ENCODE measurements at regions not wholly inside any gene's neighbourhood (a gene's known extent, or its start where the extent isn't known, plus 50 kb on each side); places are given as distances from the start of the nearest gene placed in this dataset.

DNA sequence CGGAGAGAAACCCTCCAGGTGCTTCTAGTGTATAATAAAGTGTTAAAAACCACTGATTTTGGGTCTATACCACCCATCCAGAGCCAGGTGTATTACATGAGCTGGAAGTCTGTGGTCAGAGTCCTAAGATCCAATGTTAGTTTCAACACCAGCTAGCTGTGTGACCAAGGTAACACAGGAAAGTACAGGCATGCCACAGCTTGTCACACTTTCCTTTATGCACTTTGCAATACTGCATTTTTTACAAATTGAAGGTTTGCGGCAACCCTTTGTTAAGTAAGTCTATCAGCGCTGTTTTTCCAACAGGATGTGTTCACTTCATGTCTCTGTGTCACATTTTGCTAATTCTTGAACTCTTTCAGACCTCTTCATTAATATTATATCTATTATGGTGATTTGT is 201.3 kb upstream of the PRICKLE2 start:
- peaks cover 6% of the 10 kb centered on the region for H3K27me3 ChIP-seq (ENCODE audit: low read depth)
- no peaks in the 10 kb centered on the region for H3K9me3 ChIP-seq
- H3K4me1 ChIP-seq, result no peaks in the 10 kb centered on the region
- in situ Hi-C loops (cut with MboI; ENCODE audit: low sequenced_read_pairs), result no loop called here
- no peaks in the 10 kb centered on the region for H3K36me3 ChIP-seq (replicated peaks)
- H3K4me3 ChIP-seq, result no peak overlapping the region
- no peak for DNase-seq (ENCODE audit: low spot score in 2 of 2)

DNA sequence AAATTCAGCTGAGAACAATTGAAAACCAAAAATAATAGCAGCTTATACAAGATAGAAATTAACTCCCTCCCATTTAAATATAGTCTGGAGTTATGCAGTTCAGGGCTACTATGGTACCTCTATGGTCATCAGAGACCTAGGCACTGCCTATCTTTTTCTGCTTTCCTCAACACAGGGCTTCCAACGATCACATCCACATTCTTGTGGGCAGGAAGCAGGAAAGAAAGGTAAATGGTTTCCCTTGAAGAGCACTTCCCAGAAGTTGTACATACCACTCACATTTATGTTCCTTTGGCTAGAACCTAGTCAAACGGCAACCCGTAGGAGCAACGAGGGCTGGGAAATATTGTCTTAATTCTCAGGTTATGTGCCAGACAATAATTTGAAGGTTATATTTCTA is 197.7 kb upstream of the PRICKLE2 start:
- no peak for DNase-seq (ENCODE audit: low spot score in 2 of 2)
- no peak overlapping the region for H3K4me3 ChIP-seq
- peaks cover 2% of the 10 kb centered on the region; the same call in 1 of the 2 replicates for H3K4me1 ChIP-seq
- peaks cover 6% of the 10 kb centered on the region for H3K27me3 ChIP-seq (ENCODE audit: low read depth)
- no peaks in the 10 kb centered on the region for H3K36me3 ChIP-seq (replicated peaks)
- in situ Hi-C loops (cut with MboI; ENCODE audit: low sequenced_read_pairs), result no loop called here
- H3K9me3 ChIP-seq, result no peaks in the 10 kb centered on the region

DNA sequence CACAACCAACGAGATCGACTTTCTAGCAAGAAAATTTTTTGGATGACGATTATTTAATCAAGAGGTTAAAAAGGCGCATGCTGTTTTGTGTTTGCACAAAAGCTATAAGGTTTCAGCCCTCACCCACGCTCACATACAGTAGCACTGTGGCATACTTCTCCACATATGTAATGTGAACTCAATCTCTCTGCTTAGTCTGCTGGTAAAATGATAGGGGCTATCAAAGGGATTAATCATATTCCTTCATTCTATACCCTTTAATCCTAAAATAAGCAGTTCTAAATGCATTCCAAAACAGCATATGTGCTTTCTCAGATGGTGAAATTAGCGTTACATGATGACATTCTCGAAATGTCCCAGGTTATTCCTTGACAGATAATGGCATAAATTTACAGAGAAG is 196.9 kb upstream of the PRICKLE2 start:
- Histone ChIP-seq H3K36me3 (replicated peaks) (no peaks in the 10 kb centered on the region), H3K27me3 (ENCODE audit: low read depth) (peaks cover 6% of the 10 kb centered on the region), H3K4me1 (peaks cover 6% of the 10 kb centered on the region; the same call in 1 of the 2 replicates), H3K9me3 (no peaks in the 10 kb centered on the region), H3K4me3 (no peak overlapping the region)
- in situ Hi-C loops (cut with MboI; ENCODE audit: low sequenced_read_pairs), result no loop called here
- no peak for DNase-seq (ENCODE audit: low spot score in 2 of 2)

DNA sequence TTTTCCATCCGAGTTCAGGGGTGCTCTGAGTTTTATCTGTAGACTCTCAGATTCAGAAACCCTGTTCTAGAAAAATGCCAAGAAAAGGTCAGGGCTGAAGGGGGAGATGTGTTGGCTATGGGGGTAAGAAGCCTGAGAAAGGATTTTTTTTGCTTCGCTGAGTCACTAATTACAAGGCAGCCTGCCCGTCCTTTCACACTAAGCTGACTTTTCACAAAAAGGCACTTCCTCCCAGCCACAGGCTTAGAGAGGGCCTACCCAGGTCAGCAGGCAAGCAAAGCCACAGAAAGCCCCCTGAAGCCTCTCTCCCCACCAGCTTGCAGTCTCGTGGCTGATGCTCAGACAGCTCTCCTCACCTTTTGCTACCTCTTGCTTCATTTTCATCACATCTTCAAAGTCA is 192.6 kb upstream of the PRICKLE2 start:
- peaks cover 6% of the 10 kb centered on the region; the same call in 1 of the 2 replicates for H3K4me1 ChIP-seq
- no peaks in the 10 kb centered on the region for H3K9me3 ChIP-seq
- in situ Hi-C loops (cut with MboI; ENCODE audit: low sequenced_read_pairs), result no loop called here
- peak; percentile 28 to 37 for DNase-seq (ENCODE audit: low spot score in 2 of 2)
- no peaks in the 10 kb centered on the region for H3K36me3 ChIP-seq (replicated peaks)
- H3K27me3 ChIP-seq (ENCODE audit: low read depth), result no peaks in the 10 kb centered on the region; the same call in 1 of the 2 replicates
- H3K4me3 ChIP-seq, result no peak overlapping the region

DNA sequence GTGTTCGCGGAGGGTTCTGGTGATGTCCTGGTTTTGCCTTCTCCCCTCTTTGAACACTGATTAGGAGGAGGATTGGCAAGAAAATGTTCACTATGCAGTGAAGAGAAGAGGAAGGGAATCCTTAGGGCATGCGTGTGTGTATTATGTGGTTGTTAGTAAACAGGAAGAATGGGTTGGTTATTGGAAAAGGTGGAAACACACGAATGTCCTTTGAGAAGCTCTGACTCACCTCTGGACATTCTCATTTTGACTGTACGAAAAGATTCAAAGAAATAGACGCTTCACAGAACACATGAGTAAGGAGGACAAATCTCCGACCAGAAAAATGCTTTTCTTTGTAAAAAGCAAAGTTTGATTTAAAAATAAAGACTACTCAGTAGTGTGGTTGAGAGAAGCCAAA is 188.8 kb upstream of the PRICKLE2 start:
- Histone ChIP-seq H3K4me1 (peaks cover 6% of the 10 kb centered on the region; the same call in 1 of the 2 replicates), H3K27me3 (ENCODE audit: low read depth) (no peaks in the 10 kb centered on the region), H3K36me3 (replicated peaks) (no peaks in the 10 kb centered on the region), H3K4me3 (no peak overlapping the region), H3K9me3 (no peaks in the 10 kb centered on the region)
- in situ Hi-C loops (cut with MboI; ENCODE audit: low sequenced_read_pairs), result no loop called here
- no peak for DNase-seq (ENCODE audit: low spot score in 2 of 2)

DNA sequence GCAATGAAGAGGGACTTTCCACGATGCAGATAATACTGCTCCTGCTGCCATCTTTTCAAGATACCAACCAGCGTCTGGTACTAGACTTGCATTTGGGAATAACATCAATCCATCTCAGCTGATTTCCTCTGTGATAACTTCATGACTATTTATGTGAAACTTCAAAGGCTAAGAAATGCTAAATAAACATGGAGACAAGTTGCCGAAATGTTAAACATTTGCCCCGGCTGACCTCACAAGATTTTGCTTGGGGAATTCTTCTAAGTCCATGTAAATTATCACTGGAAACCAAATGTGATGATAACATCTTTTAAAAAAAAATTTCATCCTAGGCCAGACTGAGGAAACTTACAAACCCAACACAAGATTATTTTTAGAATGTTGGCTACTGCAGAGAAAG is 185.8 kb upstream of the PRICKLE2 start:
- in situ Hi-C loops (cut with MboI; ENCODE audit: low sequenced_read_pairs), result no loop called here
- no peaks in the 10 kb centered on the region for H3K36me3 ChIP-seq (replicated peaks)
- H3K4me3 ChIP-seq, result no peak overlapping the region
- no peak for DNase-seq (ENCODE audit: low spot score in 2 of 2)
- H3K27me3 ChIP-seq (ENCODE audit: low read depth), result peaks cover 3% of the 10 kb centered on the region; the same call in 1 of the 2 replicates
- no peaks in the 10 kb centered on the region for H3K4me1 ChIP-seq
- no peaks in the 10 kb centered on the region for H3K9me3 ChIP-seq

DNA sequence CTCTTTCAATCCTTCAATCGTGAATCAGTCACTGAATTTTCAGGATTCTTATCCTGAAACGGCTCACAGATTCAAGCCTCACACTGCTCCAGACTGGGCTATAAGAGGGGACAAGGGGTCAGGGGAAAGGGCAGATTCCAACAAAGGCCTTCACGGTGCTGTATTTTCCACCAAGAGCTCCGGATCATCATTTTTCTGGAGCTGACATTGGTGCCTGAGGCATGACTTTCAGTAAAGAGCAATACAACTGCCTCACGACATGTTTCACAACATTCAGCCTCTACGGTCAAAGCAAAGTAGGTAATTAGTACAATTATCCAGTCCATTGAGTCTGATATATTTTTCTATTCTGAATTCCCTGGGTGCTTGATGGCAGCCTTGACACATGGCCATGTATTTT is 185.0 kb upstream of the PRICKLE2 start:
- H3K36me3 ChIP-seq (replicated peaks), result no peaks in the 10 kb centered on the region
- no peaks in the 10 kb centered on the region for H3K4me1 ChIP-seq
- no peak for DNase-seq (ENCODE audit: low spot score in 2 of 2)
- in situ Hi-C loops (cut with MboI; ENCODE audit: low sequenced_read_pairs), result no loop called here
- H3K9me3 ChIP-seq, result no peaks in the 10 kb centered on the region
- H3K27me3 ChIP-seq (ENCODE audit: low read depth), result peaks cover 6% of the 10 kb centered on the region; the same call in 1 of the 2 replicates
- no peak overlapping the region for H3K4me3 ChIP-seq

DNA sequence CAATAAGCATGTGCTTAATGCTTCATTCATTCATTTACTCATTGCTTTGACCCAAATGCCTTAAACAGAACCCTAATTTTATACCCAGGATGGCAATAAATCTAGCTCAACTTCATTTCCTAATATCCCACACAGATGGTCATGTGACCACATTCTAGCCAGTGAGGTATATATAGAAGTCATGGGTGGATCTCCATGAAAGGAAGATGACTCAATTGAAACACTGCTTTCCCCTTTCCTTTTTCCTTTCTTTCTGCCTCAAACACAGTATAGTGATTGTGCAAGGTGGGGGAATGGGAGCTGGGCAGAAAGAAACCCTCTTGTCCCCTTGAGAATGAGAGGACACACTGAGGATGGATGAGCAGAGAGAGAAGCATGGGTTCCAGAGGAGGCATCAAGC is 183.5 kb upstream of the PRICKLE2 start:
- Histone ChIP-seq H3K36me3 (replicated peaks) (no peaks in the 10 kb centered on the region), H3K27me3 (ENCODE audit: low read depth) (peaks cover 6% of the 10 kb centered on the region; the same call in 1 of the 2 replicates), H3K4me1 (no peaks in the 10 kb centered on the region), H3K4me3 (no peak overlapping the region), H3K9me3 (no peaks in the 10 kb centered on the region)
- in situ Hi-C loops (cut with MboI; ENCODE audit: low sequenced_read_pairs), result loop anchor here (10.0 kb wide), 1 partner anchor 384 kb away; the partner anchor contains the start of gene PSMD6
- no peak for DNase-seq (ENCODE audit: low spot score in 2 of 2)

DNA sequence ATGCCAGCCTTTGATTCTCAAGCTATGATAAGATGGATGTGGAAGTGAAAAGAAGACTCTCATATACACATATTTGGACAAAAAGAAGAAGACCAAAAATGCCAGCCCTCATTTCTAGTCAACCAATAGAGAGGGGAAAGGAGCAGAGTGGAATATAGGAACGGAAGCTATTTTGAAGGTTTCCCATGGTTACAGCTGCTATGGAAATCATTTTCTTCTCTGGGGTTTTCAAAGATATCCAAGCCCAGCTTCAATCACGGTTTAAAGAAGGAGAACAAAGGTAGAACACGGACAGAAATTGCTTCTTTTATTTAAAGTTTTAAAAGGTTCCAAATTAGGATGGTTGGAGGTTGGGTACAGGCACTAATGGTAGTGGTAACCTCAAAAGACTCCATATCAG is 181.0 kb upstream of the PRICKLE2 start:
- Histone ChIP-seq H3K4me3 (no peak overlapping the region), H3K4me1 (no peaks in the 10 kb centered on the region), H3K36me3 (replicated peaks) (no peaks in the 10 kb centered on the region), H3K27me3 (ENCODE audit: low read depth) (peaks cover 6% of the 10 kb centered on the region; the same call in 1 of the 2 replicates), H3K9me3 (no peaks in the 10 kb centered on the region)
- in situ Hi-C loops (cut with MboI; ENCODE audit: low sequenced_read_pairs), result loop anchor here (10.0 kb wide), 1 partner anchor 381 kb away; the partner anchor contains the start of gene PSMD6
- no peak for DNase-seq (ENCODE audit: low spot score in 2 of 2)

DNA sequence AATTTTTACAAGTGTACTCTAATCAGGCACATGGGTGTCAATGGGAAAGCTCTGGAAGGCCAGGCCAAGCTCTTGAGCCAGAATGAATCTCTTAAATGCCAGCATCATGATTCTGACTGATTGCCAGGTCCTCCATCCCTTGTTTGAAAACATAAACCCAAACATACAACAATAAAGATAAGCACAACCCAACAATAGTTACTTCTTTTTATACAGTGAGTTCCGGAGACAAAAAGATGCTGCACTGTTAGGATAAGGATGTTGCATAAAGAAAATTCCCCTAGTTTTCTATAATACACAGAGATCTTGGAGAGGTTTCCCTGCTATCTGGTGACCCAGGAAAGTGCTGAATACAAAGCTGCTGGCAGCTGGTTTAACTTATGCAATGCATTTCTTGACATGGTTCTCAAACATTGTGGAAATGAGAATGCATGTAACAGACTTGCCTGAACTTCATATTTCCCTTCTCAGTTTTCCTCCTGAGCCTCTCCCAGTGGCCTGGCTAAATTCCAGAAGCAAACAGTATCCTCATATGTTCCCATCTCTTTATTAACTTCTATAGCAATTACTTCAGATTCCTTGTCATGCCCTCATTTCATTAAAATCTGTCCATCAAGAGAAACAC is 180.1 kb upstream of the PRICKLE2 start:
- Histone ChIP-seq H3K9me3 (no peaks in the 10 kb centered on the region), H3K36me3 (replicated peaks) (no peaks in the 10 kb centered on the region), H3K4me3 (no peak overlapping the region), H3K27me3 (ENCODE audit: low read depth) (peaks cover 6% of the 10 kb centered on the region; the same call in 1 of the 2 replicates), H3K4me1 (no peaks in the 10 kb centered on the region)
- no peak for DNase-seq (ENCODE audit: low spot score in 2 of 2)
- in situ Hi-C loops (cut with MboI; ENCODE audit: low sequenced_read_pairs), result loop anchor here (10.0 kb wide), 1 partner anchor 381 kb away; the partner anchor contains the start of gene PSMD6

DNA sequence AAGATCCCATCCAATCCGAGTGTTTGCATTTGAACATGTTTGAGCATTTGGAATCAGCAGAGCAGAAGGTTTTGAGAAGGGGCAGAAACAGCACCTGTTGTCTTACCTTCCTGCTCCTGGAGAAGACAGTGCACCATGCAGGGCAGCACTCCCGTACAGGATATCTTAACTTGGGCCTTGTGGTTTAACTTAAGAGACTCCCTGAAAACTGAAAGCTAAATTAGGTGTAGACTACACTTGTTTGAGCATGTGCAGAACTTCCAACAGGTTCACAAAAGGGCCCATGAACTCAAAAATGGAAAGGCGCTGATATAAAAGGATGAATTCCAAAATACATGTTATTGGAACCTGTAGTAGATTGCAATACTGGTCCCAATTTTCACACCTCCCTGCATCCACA is 175.4 kb upstream of the PRICKLE2 start:
- Histone ChIP-seq H3K27me3 (ENCODE audit: low read depth) (0 out of 2 replicates have a peak, but pooled peaks cover 2% of the 10 kb centered on the region), H3K4me3 (no peak overlapping the region), H3K9me3 (no peaks in the 10 kb centered on the region), H3K4me1 (no peaks in the 10 kb centered on the region; the same call in 1 of the 2 replicates), H3K36me3 (replicated peaks) (no peaks in the 10 kb centered on the region)
- in situ Hi-C loops (cut with MboI; ENCODE audit: low sequenced_read_pairs), result loop anchor here (10.0 kb wide), 1 partner anchor 376 kb away; the partner anchor contains the start of gene PSMD6
- no peak for DNase-seq (ENCODE audit: low spot score in 2 of 2)

DNA sequence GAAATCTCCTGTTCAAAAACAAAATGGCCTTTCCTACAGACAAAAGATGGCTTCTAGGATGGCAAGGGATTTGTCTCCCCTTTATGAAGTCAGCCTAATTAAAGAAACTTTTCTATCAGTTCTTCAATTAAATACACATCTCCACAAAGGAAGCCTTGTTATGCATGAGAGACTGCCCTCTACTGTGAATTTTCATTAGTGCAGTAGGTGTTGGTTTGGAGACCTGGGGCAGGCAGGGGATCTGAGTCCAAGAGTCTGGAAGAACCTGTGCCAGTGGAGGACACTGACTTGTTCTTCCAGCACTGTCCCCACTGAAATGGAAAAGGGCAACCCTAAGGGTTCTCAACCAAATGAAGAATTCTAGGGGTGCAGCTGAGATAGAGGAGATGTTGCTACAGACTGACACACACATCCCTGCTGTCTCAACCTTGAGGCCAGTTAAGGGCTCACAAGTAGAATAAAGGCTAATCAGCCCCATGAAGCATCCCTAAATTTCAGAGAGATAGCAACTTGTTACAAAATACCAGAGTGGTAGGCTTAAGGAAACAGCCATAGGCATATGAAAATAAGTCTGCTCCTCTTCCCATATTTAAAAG is 174.0 kb upstream of the PRICKLE2 start:
- DNase-seq (ENCODE audit: low spot score in 2 of 2), result peak; percentile 34 to 59
- in situ Hi-C loops (cut with MboI; ENCODE audit: low sequenced_read_pairs), result no loop called here
- Histone ChIP-seq H3K27me3 (ENCODE audit: low read depth) (no peaks in the 10 kb centered on the region), H3K36me3 (replicated peaks) (no peaks in the 10 kb centered on the region), H3K4me1 (no peaks in the 10 kb centered on the region; the same call in 1 of the 2 replicates), H3K4me3 (no peak overlapping the region), H3K9me3 (no peaks in the 10 kb centered on the region)

DNA sequence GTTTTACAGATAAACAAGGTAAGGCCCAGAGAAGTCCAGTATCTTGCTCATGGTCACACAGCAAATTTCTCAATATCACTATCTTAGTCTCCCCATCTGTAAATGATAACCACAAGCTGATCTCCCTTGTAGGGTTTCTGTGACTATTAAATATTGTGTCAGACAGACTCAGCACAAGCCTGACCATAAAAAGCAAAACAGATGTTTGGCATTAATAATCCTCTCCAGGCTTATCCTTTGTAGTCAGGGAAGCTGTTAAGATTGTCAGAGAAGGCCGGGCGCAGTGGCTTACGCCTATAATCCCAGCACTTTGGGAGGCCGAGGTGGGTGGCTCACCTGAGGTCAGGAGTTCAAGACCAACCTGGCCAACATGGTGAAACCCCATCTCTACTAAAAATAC is 173.2 kb upstream of the PRICKLE2 start:
- Histone ChIP-seq H3K4me3 (no peak overlapping the region), H3K9me3 (no peaks in the 10 kb centered on the region), H3K4me1 (no peaks in the 10 kb centered on the region; the same call in 1 of the 2 replicates), H3K27me3 (ENCODE audit: low read depth) (no peaks in the 10 kb centered on the region), H3K36me3 (replicated peaks) (no peaks in the 10 kb centered on the region)
- in situ Hi-C loops (cut with MboI; ENCODE audit: low sequenced_read_pairs), result no loop called here
- no peak for DNase-seq (ENCODE audit: low spot score in 2 of 2)

DNA sequence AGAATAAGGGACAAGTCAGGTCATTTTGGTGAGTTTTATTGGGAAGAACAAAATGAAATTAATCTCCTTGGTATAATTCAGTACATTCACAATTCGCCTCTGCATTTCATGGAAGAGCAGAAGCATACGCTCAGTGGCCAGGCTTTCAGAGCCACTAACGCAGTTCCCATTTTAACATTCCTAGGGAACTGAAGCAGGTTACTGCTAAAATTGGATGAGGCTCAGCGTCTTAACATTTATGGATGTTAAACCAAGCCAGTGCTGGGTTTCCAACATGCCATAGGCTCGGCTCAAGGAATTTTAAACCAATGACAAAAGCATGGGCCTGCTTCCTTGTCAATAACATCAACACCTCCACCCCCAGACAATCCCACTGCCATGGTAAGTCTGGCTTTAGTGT is 172.7 kb upstream of the PRICKLE2 start:
- in situ Hi-C loops (cut with MboI; ENCODE audit: low sequenced_read_pairs), result no loop called here
- H3K9me3 ChIP-seq, result no peaks in the 10 kb centered on the region
- H3K27me3 ChIP-seq (ENCODE audit: low read depth), result no peaks in the 10 kb centered on the region
- no peak overlapping the region for H3K4me3 ChIP-seq
- no peak for DNase-seq (ENCODE audit: low spot score in 2 of 2)
- H3K4me1 ChIP-seq, result no peaks in the 10 kb centered on the region; the same call in 1 of the 2 replicates
- no peaks in the 10 kb centered on the region for H3K36me3 ChIP-seq (replicated peaks)

Data from HAP-1 (cell line).